Panc1 (cell line): ENCODE measurements at regions not wholly inside any gene's neighbourhood (a gene's known extent, or its start where the extent isn't known, plus 50 kb on each side); places are given as distances from the start of the nearest gene placed in this dataset.

Experiments used
- ATAC-seq: fragments of 200-7000 bp; cut with Tn5 transposase; 2 replicates; pipeline ENCODE4 v1.9.1; 2020; ENCODE audit warnings: mild to moderate bottlenecking, moderate library complexity
- BruUV-seq: library from RNA; stranded (reverse); fragments of 400-500 nt; replicated peaks from 2 replicates; lab custom pipeline; 2021; lab: Mats Ljungman, UMichigan
- CTCF ChIA-PET: fragments of 300-600 bp; sonication (Branson Sonifier 250); formaldehyde crosslinking; loops from one replicate; lab custom pipeline; 2022; ENCODE audit warnings: antibody characterized with exemption; lab: Charles Lee
- POLR2A ChIA-PET: fragments of 300-600 bp; sonication (Branson Sonifier 250); formaldehyde crosslinking; loops from one replicate; lab custom pipeline; 2022; ENCODE audit warnings: antibody characterized with exemption; lab: Charles Lee
- DNase-seq: peaks from one replicate; pipeline ENCODE4 v3.0.0-alpha.2; 2010; ENCODE audit warnings: low read depth, low spot score
- H3K27ac ChIP-seq: 2 replicates; pipeline ENCODE4 v1.5.1; 2011; ENCODE audit warnings: mild to moderate bottlenecking, low read length, inconsistent platforms
- H3K27me3 ChIP-seq: fragments of 200-500 bp; sonication (Bioruptor generic); 2 replicates; pipeline ENCODE4 v1.6.0; 2014; ENCODE audit warnings: low read length, inconsistent platforms; ENCODE audit not compliant: control insufficient read depth, insufficient read depth
- H3K36me3 ChIP-seq: fragments of 200-500 bp; sonication (Bioruptor generic); 2 replicates; pipeline ENCODE4 v1.5.1; 2014; ENCODE audit warnings: inconsistent platforms, mild to moderate bottlenecking, low read length, moderate library complexity; ENCODE audit not compliant: control insufficient read depth, insufficient read depth
- H3K4me1 ChIP-seq: 2 replicates; pipeline ENCODE4 v1.5.1; 2011; ENCODE audit warnings: inconsistent platforms, mild to moderate bottlenecking, low read length, moderate library complexity; ENCODE audit not compliant: control insufficient read depth, insufficient read depth
- H3K4me3 ChIP-seq, 2 experiments: 2 replicates each; pipeline ENCODE4 v1.5.1; 2011 to 2012; ENCODE audit warnings: low read depth in 2 of 2, low read length in 2 of 2, mild to moderate bottlenecking in 2 of 2, inconsistent platforms in 1 of 2, moderate library complexity in 1 of 2
- H3K9me3 ChIP-seq: fragments of 200-500 bp; sonication (Bioruptor generic); 2 replicates; pipeline ENCODE4 v1.5.1; 2014; ENCODE audit warnings: low read depth, mild to moderate bottlenecking, inconsistent platforms, low read length, moderate library complexity; ENCODE audit not compliant: control insufficient read depth, insufficient read depth
- CTCF ChIP-seq: fragments of 450-650 bp; IDR thresholded peaks from 2 replicates; pipeline ENCODE4 v1.5.1; 2017; ENCODE audit warnings: mild to moderate bottlenecking
- POLR2AphosphoS5 ChIP-seq: IDR thresholded peaks from 2 replicates; pipeline ENCODE4 v1.6.1; 2012; ENCODE audit warnings: mild to moderate bottlenecking, low read depth, low read length, moderate library complexity
- REST ChIP-seq, 2 experiments: IDR thresholded peaks; 2 replicates each; pipeline ENCODE4 v1.6.1; 2011 to 2012; ENCODE audit warnings: low read depth in 2 of 2, control low read depth in 1 of 2, low read length in 1 of 2, mild to moderate bottlenecking in 1 of 2, moderate library complexity in 1 of 2; ENCODE audit not compliant: insufficient read depth in 1 of 2
- SIN3A ChIP-seq: IDR thresholded peaks from 2 replicates; pipeline ENCODE4 v1.6.1; 2012; ENCODE audit warnings: low read depth, mild to moderate bottlenecking, low read length, moderate library complexity, borderline replicate concordance; ENCODE audit not compliant: insufficient read depth
- TCF7L2 ChIP-seq: IDR thresholded peaks from 2 replicates; pipeline ENCODE4 v1.6.1; 2011; ENCODE audit warnings: mild to moderate bottlenecking, low read depth, low read length, inconsistent platforms
- in situ Hi-C: cut with HindIII; loops from 2 replicates; pipeline ENCODE4 v1.10.0; 2016; ENCODE audit warnings: low sequenced_read_pairs, low pct_unique_long_range_greater_than_20kb
- intact Hi-C: fragments of 100-400 bp; cut with micrococcal nuclease; formaldehyde crosslinking; loops from one replicate; pipeline ENCODE4 v1.10.0; 2022; ENCODE audit not compliant: unreplicated experiment

GRCh38 chr7:25638068-25638467 is 409.8 kb upstream of the NPVF start:
- CTCF ChIA-PET, result no interaction called here
- Histone ChIP-seq H3K27me3 (peaks cover under 1% of the 10 kb centered on the region; the same call in 1 of the 2 replicates), H3K4me3 (no peak overlapping the region), H3K27ac (no peak overlapping the region), H3K9me3 (no peaks in the 10 kb centered on the region), H3K36me3 (no peaks in the 10 kb centered on the region), H3K4me1 (no peaks in the 10 kb centered on the region)
- POLR2A ChIA-PET, result no interaction called here
- no peak for TF ChIP-seq SIN3A
- no peak for TF ChIP-seq REST (IDR thresholded peaks at IDR 0.05; ENCODE audit: insufficient read depth in 1 of 2, low read depth in 2 of 2, low read length in 1 of 2)
- no peak for TF ChIP-seq CTCF
- TF ChIP-seq POLR2AphosphoS5, result no peak
- TF ChIP-seq TCF7L2, result no peak
- no TSS peak for BruUV-seq
- no peak for ATAC-seq
- in situ Hi-C loops, result no loop called here
- intact Hi-C loops, result no loop called here
- no peak for DNase-seq

GRCh38 chr7:25638590-25639244 is 410.4 kb upstream of the NPVF start:
- CTCF ChIA-PET, result no interaction called here
- BruUV-seq, result no TSS peak
- POLR2A ChIA-PET, result no interaction called here
- no peak overlapping the region for H3K4me3 ChIP-seq
- in situ Hi-C loops, result no loop called here
- no peaks in the 10 kb centered on the region for H3K36me3 ChIP-seq
- no peak overlapping the region for H3K27ac ChIP-seq
- no peak for DNase-seq
- no peaks in the 10 kb centered on the region for H3K9me3 ChIP-seq
- no peaks in the 10 kb centered on the region for H3K27me3 ChIP-seq
- TF ChIP-seq CTCF, result no peak
- TF ChIP-seq SIN3A, result no peak
- TF ChIP-seq REST (IDR thresholded peaks at IDR 0.05; ENCODE audit: insufficient read depth in 1 of 2, low read depth in 2 of 2, low read length in 1 of 2), result no peak
- TF ChIP-seq TCF7L2, result no peak
- TF ChIP-seq POLR2AphosphoS5, result no peak
- no peaks in the 10 kb centered on the region for H3K4me1 ChIP-seq
- intact Hi-C loops, result no loop called here
- no peak for ATAC-seq
